ENCODE measurements at regions not wholly inside any gene's neighbourhood (a gene's known extent, or its start where the extent isn't known, plus 50 kb on each side); places are given as distances from the start of the nearest gene placed in this dataset.

- Histone ChIP-seq H3K9me3 (no peaks in the 10 kb centered on the region), H3K4me3 (no peak overlapping the region), H3K27ac (no peak overlapping the region), H3K27me3 (no peaks in the 10 kb centered on the region), H3K4me1 (no peaks in the 10 kb centered on the region), H3K36me3 (ENCODE audit: low read depth, missing control alignments) (no peaks in the 10 kb centered on the region)
- DNase-seq, result no peak
- intact Hi-C loops (cut with DNase I; ENCODE audit: low total_unique reads), result no loop called here
- WGBS, 2 donors, result 77 to 94% methylated on average over 1 of the region's 1 CpG
- TF ChIP-seq, protein P1, sequence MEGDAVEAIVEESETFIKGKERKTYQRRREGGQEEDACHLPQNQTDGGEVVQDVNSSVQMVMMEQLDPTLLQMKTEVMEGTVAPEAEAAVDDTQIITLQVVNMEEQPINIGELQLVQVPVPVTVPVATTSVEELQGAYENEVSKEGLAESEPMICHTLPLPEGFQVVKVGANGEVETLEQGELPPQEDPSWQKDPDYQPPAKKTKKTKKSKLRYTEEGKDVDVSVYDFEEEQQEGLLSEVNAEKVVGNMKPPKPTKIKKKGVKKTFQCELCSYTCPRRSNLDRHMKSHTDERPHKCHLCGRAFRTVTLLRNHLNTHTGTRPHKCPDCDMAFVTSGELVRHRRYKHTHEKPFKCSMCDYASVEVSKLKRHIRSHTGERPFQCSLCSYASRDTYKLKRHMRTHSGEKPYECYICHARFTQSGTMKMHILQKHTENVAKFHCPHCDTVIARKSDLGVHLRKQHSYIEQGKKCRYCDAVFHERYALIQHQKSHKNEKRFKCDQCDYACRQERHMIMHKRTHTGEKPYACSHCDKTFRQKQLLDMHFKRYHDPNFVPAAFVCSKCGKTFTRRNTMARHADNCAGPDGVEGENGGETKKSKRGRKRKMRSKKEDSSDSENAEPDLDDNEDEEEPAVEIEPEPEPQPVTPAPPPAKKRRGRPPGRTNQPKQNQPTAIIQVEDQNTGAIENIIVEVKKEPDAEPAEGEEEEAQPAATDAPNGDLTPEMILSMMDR (IDR thresholded peaks at IDR 0.05), result no peak
- no peak for TF ChIP-seq POLR2A (IDR thresholded peaks at IDR 0.05)
These were observed 182.6 kb downstream of the FZD1 start for GRCh38 chr7:91446819-91447218.

GRCh38 chr7:91455411-91455810 lies 191.2 kb downstream of the FZD1 start:
- no peaks in the 10 kb centered on the region for H3K4me1 ChIP-seq
- WGBS, 2 donors, result 93% methylated on average over 10 of the region's 10 CpGs
- H3K9me3 ChIP-seq, result no peaks in the 10 kb centered on the region
- DNase-seq, result no peak
- no peak overlapping the region for H3K4me3 ChIP-seq
- no peaks in the 10 kb centered on the region for H3K27me3 ChIP-seq
- TF ChIP-seq, protein P1 (IDR thresholded peaks at IDR 0.05), result no peak
- no peak for TF ChIP-seq POLR2A (IDR thresholded peaks at IDR 0.05)
- intact Hi-C loops (cut with DNase I; ENCODE audit: low total_unique reads), result no loop called here
- no peak overlapping the region for H3K27ac ChIP-seq
- no peaks in the 10 kb centered on the region for H3K36me3 ChIP-seq (ENCODE audit: low read depth, missing control alignments)

GRCh38 chr7:91457208-91457607 lies 193.0 kb downstream of the FZD1 start:
- H3K27ac ChIP-seq, result no peak overlapping the region
- H3K4me1 ChIP-seq, result no peaks in the 10 kb centered on the region
- no peak for DNase-seq
- no peaks in the 10 kb centered on the region for H3K9me3 ChIP-seq
- H3K27me3 ChIP-seq, result no peaks in the 10 kb centered on the region
- TF ChIP-seq POLR2A (IDR thresholded peaks at IDR 0.05), result no peak
- TF ChIP-seq, protein P1 (IDR thresholded peaks at IDR 0.05), result no peak
- intact Hi-C loops (cut with DNase I; ENCODE audit: low total_unique reads), result no loop called here
- 50 to 54% methylated on average over 1 of the region's 1 CpG for WGBS, 2 donors
- no peaks in the 10 kb centered on the region for H3K36me3 ChIP-seq (ENCODE audit: low read depth, missing control alignments)
- H3K4me3 ChIP-seq, result no peak overlapping the region

DNA sequence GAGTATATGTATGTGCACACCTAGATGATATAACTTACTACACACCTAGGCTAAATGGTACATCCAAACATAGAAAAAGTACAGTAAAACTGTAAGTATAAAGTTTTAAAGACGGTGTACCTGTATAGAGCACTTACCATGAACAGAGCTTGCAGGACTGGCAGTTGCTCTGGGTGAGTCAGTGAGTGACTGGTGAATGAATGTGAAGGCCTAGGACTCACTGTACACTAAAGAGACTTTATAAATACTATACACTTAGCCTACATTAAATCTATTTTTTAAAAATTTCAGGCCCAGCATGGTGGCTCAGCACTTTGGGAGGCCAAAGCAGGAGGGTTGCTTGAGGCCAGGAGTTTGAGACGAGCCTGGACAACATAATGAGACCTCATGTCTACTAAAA lies 195.3 kb downstream of the FZD1 start:
- Histone ChIP-seq H3K4me3 (no peak overlapping the region), H3K27ac (no peak overlapping the region)
- intact Hi-C loops (cut with DNase I; ENCODE audit: low total_unique reads), result no loop called here

GRCh38 chr7:91462316-91462715 lies 198.1 kb downstream of the FZD1 start:
- Histone ChIP-seq H3K9me3 (no peaks in the 10 kb centered on the region), H3K27me3 (no peaks in the 10 kb centered on the region), H3K27ac (no peak overlapping the region), H3K4me1 (no peaks in the 10 kb centered on the region), H3K36me3 (ENCODE audit: low read depth, missing control alignments) (no peaks in the 10 kb centered on the region), H3K4me3 (no peak overlapping the region)
- 37% methylated on average over 1 of the region's 1 CpG for WGBS, 2 donors
- TF ChIP-seq, protein P1 (IDR thresholded peaks at IDR 0.05), result no peak
- no peak for TF ChIP-seq POLR2A (IDR thresholded peaks at IDR 0.05)
- intact Hi-C loops (cut with DNase I; ENCODE audit: low total_unique reads), result no loop called here
- no peak for DNase-seq

More for the DNA sequence above, 195.3 kb downstream of the FZD1 start:
- WGBS, 2 donors, result 88 to 93% methylated on average over 2 of the region's 2 CpGs
- Histone ChIP-seq H3K9me3 (no peaks in the 10 kb centered on the region), H3K4me1 (no peaks in the 10 kb centered on the region), H3K27me3 (no peaks in the 10 kb centered on the region), H3K36me3 (ENCODE audit: low read depth, missing control alignments) (no peaks in the 10 kb centered on the region)
- DNase-seq, result no peak
- TF ChIP-seq POLR2A (IDR thresholded peaks at IDR 0.05), result no peak
- TF ChIP-seq, protein P1 (IDR thresholded peaks at IDR 0.05), result no peak
